PC-9 (cell line): ENCODE measurements at regions not wholly inside any gene's neighbourhood (a gene's known extent, or its start where the extent isn't known, plus 50 kb on each side); places are given as distances from the start of the nearest gene placed in this dataset.

Experiments used
- BruUV-seq: library from RNA; stranded (reverse); fragments of 400-500 nt; replicated peaks from 2 replicates; lab custom pipeline; 2021; lab: Mats Ljungman, UMichigan
- CTCF ChIA-PET: fragments of 300-600 bp; sonication (Branson Sonifier 250); formaldehyde crosslinking; loops from one replicate; lab custom pipeline; 2022; ENCODE audit warnings: antibody characterized with exemption; lab: Charles Lee
- POLR2A ChIA-PET: fragments of 300-600 bp; sonication (Branson Sonifier 250); formaldehyde crosslinking; loops from one replicate; lab custom pipeline; 2022; ENCODE audit warnings: antibody characterized with exemption; ENCODE audit not compliant: unreplicated experiment; lab: Charles Lee
- DNase-seq, 2 experiments: peaks; one replicate each; pipeline versions ENCODE4 v3.0.0 to v3.0.0-alpha.2; 2015 to 2022; ENCODE audit warnings: mixed read lengths in 1 of 2
- H2AFZ ChIP-seq: fragments of 200-600 bp; sonication (generic); 2 replicates; pipeline ENCODE4 v1.8.1; 2017; ENCODE audit warnings: antibody characterized with exemption
- H3F3A ChIP-seq: fragments of 200-600 bp; sonication (generic); 2 replicates; pipeline ENCODE4 v1.8.1; 2017; ENCODE audit warnings: antibody characterized with exemption, mild to moderate bottlenecking, low read depth; ENCODE audit not compliant: insufficient read depth
- H3K27ac ChIP-seq: fragments of 200-600 bp; sonication (generic); 2 replicates; pipeline ENCODE4 v1.6.1; 2016; ENCODE audit warnings: mixed run types
- H3K27me3 ChIP-seq: fragments of 200-600 bp; sonication (generic); 2 replicates; pipeline ENCODE4 v1.6.1; 2016; ENCODE audit warnings: low read depth, mixed run types; ENCODE audit not compliant: insufficient read depth
- H3K36me3 ChIP-seq: fragments of 200-600 bp; sonication (generic); 2 replicates; pipeline ENCODE4 v1.6.1; 2016; ENCODE audit warnings: low read depth, mixed run types
- H3K4me1 ChIP-seq: fragments of 200-600 bp; sonication (generic); replicated peaks from 2 replicates; pipeline ENCODE4 v1.6.1; 2016; ENCODE audit warnings: mixed run types; ENCODE audit not compliant: insufficient read depth
- H3K4me2 ChIP-seq: fragments of 200-600 bp; sonication (generic); 2 replicates; pipeline ENCODE4 v1.6.1; 2017; ENCODE audit warnings: mixed run types
- H3K4me3 ChIP-seq: fragments of 200-600 bp; sonication (generic); 2 replicates; pipeline ENCODE4 v1.6.1; 2016; ENCODE audit warnings: mixed run types
- H3K79me2 ChIP-seq: fragments of 200-600 bp; sonication (generic); 2 replicates; pipeline ENCODE4 v1.6.1; 2017; ENCODE audit warnings: low read depth, mixed run types
- H3K9me2 ChIP-seq: fragments of 200-600 bp; sonication (generic); 2 replicates; pipeline ENCODE4 v1.8.1; 2017; ENCODE audit warnings: mild to moderate bottlenecking; ENCODE audit not compliant: insufficient read depth
- H3K9me3 ChIP-seq: fragments of 200-600 bp; sonication (generic); 2 replicates; pipeline ENCODE4 v1.8.1; 2016; ENCODE audit warnings: low read depth; ENCODE audit not compliant: insufficient read depth
- H4K20me1 ChIP-seq: fragments of 200-600 bp; sonication (generic); 2 replicates; pipeline ENCODE4 v1.8.1; 2017; ENCODE audit not compliant: insufficient read depth
- CTCF ChIP-seq: fragments of 200-600 bp; sonication (generic); conservative IDR thresholded peaks from 2 replicates; pipeline ENCODE4 v1.6.1; 2017; ENCODE audit warnings: mixed run types, antibody characterized with exemption, mild to moderate bottlenecking, moderate library complexity
- EZH2 ChIP-seq: fragments of 200-600 bp; sonication (generic); IDR thresholded peaks from 2 replicates; pipeline ENCODE4 v1.8.0; 2017; ENCODE audit warnings: antibody characterized with exemption, low read depth
- intact Hi-C: fragments of 100-400 bp; cut with micrococcal nuclease; formaldehyde crosslinking; loops from one replicate; pipeline ENCODE4 v1.10.0; 2022; ENCODE audit not compliant: unreplicated experiment

DNA sequence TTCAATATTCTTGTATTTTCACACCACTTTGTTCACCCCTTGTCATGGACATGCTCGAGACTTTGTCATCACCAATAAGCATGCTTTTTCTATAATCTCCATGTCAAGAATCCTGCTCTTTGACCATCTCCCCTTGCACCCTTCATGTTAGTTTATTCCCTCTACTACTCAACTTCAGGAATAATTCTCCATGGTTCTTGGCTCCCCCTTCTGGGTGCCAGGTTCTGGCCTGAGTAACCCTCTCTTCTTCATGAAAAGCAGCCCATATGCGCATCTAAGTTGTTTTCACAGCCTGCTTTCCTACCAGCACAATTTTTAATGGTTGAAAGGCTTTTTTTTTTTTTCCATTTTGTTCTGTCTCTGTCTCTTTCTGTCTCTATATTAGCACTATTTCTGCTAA lies 160.7 kb downstream of the LEPR start:
- Histone ChIP-seq H3K9me2 (no peaks in the 10 kb centered on the region), H2AFZ (no peak overlapping the region), H3K36me3 (no peaks in the 10 kb centered on the region), H3K9me3 (no peaks in the 10 kb centered on the region), H3K27me3 (no peaks in the 10 kb centered on the region), H3K4me3 (no peak overlapping the region), H3K79me2 (no peaks in the 10 kb centered on the region), H3K4me2 (no peak overlapping the region), H3F3A (no peaks in the 10 kb centered on the region), H4K20me1 (no peaks in the 10 kb centered on the region), H3K27ac (no peak overlapping the region), H3K4me1 (no peaks in the 10 kb centered on the region)
- TF ChIP-seq EZH2 (no peak), CTCF (no peak; the same call in 1 of the 2 replicates)
- no TSS peak for BruUV-seq
- DNase-seq, result no peak
- intact Hi-C loops, result no loop called here
- POLR2A ChIA-PET, result no interaction called here
- CTCF ChIA-PET, result no interaction called here

DNA sequence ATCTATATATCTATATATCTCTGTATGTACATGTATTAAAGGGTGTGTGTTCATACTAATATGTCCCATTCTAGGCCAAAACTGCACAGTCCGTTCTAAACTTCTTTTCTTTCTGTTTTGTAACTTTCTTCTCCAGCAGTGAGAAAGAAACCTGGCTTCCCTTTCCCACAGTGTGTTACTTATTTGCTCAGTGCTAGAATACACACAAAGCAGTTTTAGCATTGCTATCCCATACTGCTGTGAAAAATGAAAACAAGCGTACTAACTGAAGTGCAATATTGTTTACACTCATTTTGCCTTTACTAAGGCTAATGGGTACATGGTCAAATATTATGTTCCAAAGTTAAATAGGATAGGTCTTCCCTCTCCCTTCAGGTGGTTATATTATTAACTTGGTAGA lies 163.9 kb downstream of the LEPR start:
- no peak overlapping the region for H2AFZ ChIP-seq
- no peaks in the 10 kb centered on the region for H4K20me1 ChIP-seq
- intact Hi-C loops, result no loop called here
- CTCF ChIA-PET, result no interaction called here
- H3K4me3 ChIP-seq, result no peak overlapping the region
- H3K36me3 ChIP-seq, result no peaks in the 10 kb centered on the region
- H3K4me1 ChIP-seq, result no peaks in the 10 kb centered on the region
- no peaks in the 10 kb centered on the region for H3F3A ChIP-seq
- H3K9me2 ChIP-seq, result no peaks in the 10 kb centered on the region
- POLR2A ChIA-PET, result no interaction called here
- H3K27ac ChIP-seq, result no peak overlapping the region
- no TSS peak for BruUV-seq
- H3K9me3 ChIP-seq, result no peaks in the 10 kb centered on the region
- no peak overlapping the region for H3K4me2 ChIP-seq
- DNase-seq, result no peak
- TF ChIP-seq CTCF, result no peak
- TF ChIP-seq EZH2, result no peak
- H3K79me2 ChIP-seq, result no peaks in the 10 kb centered on the region
- no peaks in the 10 kb centered on the region for H3K27me3 ChIP-seq

DNA sequence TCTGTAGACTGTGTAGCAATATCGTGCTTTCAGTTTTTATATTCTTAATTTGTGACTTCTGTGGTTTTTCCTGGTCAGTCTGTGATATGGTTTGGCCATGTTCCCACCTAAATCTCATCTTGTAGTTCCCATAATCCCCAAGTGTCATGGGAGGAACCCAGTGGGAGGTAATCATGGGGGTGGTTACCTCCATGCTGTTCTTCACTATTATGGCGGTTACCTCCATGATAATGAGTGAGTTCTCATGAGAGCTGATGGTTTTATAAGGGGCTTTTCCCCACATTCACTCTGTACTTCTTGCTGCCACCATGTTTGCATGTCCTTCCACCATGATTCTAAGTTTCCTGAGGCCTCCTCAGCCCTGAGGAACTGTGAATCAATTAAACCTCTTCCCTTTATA lies 169.8 kb downstream of the LEPR start:
- no peak overlapping the region for H3K4me2 ChIP-seq
- H3F3A ChIP-seq, result no peaks in the 10 kb centered on the region
- H3K4me3 ChIP-seq, result no peak overlapping the region
- ChIA-PET POLR2A (no interaction called here), CTCF (no interaction called here)
- intact Hi-C loops, result no loop called here
- H3K4me1 ChIP-seq, result no peaks in the 10 kb centered on the region
- TF ChIP-seq EZH2 (no peak), CTCF (no peak)
- BruUV-seq, result no TSS peak
- no peak overlapping the region for H3K27ac ChIP-seq
- H3K9me3 ChIP-seq, result no peaks in the 10 kb centered on the region
- H3K9me2 ChIP-seq, result no peaks in the 10 kb centered on the region
- H4K20me1 ChIP-seq, result no peaks in the 10 kb centered on the region
- no peak overlapping the region for H2AFZ ChIP-seq
- DNase-seq, result no peak
- H3K27me3 ChIP-seq, result no peaks in the 10 kb centered on the region
- no peaks in the 10 kb centered on the region for H3K79me2 ChIP-seq
- H3K36me3 ChIP-seq, result no peaks in the 10 kb centered on the region
